GM18498 (cell line): ENCODE measurements at regions not wholly inside any gene's neighbourhood (a gene's known extent, or its start where the extent isn't known, plus 50 kb on each side); places are given as distances from the start of the nearest gene placed in this dataset.
"Not testable (repeated sequence)": the region's sequence is repeated elsewhere in the genome, so short reads cannot be mapped to it uniquely, and the experiment has no call there.

Source experiments
- ATAC-seq: cut with Tn5 transposase; IDR thresholded peaks from one replicate; pipeline ENCODE4 v1.9.1; 2021; ENCODE audit warnings: mild to moderate bottlenecking, moderate library complexity; ENCODE audit not compliant: unreplicated experiment

DNA sequence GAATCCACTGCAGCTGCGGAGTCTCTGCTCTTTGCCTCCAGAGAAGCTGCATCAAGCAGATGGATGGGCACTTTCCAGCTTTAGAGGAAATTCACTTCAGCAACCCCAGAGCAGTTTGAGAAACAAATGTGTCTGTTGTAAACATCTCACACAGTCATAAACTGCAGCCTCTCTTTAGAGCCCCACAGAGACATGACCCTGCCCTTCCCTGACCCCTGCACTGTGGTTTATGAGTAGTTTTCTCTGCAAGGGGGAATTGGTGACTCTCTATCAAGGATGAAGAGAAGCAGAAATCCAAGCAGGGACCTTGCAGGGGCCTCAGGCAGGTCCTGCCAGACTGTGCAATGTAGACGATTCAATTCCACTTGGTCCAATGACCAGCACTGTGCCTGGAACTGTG, 160.2 kb downstream of the SH2D4B start:
- ATAC-seq = no peak

DNA sequence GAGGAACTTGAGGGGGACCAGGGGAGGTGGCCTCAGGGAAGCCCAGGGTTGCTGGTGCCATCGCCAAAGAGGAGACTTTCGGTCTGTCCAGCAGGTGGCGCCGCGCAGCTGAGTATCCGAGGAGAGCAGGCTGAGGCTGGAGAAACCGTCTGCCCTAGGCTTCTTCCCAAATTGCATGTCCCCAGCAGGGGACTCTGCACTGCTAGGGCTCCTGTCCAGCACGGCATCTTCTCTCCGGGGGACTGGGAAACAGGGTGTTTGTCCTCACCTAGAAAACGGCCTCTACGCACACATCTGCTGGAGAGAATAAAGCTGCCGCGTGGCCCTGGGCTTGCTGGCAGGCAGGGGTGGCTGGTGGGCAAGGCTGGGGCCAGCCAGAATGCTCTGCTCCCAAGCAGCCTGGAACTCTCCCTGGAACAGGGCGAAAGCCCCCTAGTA, 161.9 kb downstream of the SH2D4B start:
- ATAC-seq = peak; percentile 92

DNA sequence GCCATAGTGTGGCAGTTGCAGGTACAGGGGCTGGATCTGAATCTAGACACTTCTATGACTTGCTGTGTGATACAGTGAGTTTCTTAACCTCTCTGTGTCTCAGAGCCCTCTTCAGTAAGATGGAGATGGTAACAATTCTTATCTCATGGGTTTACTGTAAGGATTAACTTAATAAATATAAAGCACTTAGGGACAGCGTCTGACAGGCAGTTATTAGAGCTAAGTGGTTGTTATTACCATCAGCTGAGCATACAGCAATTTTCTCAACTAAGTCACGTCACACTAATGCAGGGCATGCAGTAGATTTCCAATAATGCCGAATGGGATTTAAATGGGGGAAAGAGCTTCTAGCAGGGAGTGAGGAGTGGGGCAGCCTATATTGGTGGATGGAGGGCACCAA, 162.6 kb downstream of the SH2D4B start:
- no peak for ATAC-seq

- no peak for ATAC-seq
Measured at GRCh38 chr10:80700760-80701444, 163.2 kb downstream of the SH2D4B start.

DNA sequence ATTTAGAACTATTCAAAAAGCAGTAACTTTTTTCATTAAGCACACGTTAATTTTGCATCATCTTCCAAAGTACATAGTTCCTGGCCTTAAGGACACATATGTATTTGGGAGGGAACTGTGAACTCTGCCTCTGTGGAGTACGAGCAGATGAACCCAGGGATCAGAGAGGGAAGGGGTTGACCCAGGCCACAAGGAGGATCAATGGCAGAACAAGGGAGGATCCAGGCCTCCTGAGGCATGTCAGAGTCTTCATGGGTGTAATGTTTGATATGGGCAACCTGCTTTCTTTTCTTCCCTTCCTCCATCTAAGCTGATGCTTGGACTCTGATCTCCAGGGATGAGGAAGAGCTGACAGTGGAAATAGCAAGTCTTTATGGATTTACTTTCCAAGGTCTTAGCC, 164.0 kb downstream of the SH2D4B start:
- no peak for ATAC-seq

DNA sequence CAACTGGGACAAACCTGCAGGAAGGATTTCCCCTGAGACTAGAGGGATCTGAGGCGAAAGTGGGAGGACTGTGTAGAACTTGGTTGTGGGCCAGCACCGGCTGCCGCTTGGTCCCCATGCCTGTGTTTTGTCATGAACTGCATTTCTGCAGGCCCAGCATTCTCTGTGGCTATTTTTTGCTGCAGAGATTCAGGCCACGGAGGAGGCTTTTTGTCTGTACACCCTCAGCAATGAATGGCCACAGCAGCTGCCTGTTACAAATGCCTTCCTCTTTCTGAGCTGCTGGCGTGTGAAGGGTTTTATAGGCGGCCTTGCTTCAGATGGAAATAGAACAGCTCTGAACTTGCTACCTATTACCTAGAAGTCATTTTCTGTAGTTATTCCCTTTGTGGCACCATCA, 164.4 kb downstream of the SH2D4B start:
- no peak for ATAC-seq

GRCh38 chr10:80705899-80706298, 168.2 kb downstream of the SH2D4B start:
- no peak for ATAC-seq

- no peak for ATAC-seq
Measured at GRCh38 chr10:80708185-80708584, 170.5 kb downstream of the SH2D4B start.

GRCh38 chr10:80708808-80709207, 171.1 kb downstream of the SH2D4B start:
- ATAC-seq = no peak

DNA sequence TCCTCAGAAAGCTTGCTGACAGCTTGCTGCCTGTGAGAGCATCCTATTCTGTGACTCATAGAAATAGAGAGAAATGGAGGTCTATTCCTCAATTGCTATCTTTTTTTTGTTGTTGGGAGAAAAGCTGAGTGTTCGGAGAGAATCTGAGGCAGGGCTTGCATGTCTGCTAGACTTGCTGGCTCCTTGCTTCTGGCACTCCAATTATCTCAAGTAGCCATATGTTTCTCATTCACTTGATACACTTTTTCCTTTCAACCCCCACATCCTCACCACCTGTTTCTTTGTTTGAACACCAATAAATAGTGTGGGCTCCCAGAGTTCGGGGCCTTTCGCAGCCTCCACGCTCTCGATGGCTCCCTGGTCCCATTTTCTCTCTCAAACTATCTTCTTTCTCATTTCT, 172.2 kb downstream of the SH2D4B start:
- ATAC-seq = no peak

GRCh38 chr10:80713398-80713928, 175.8 kb downstream of the SH2D4B start:
- no peak for ATAC-seq

GRCh38 chr10:80714566-80714965, 176.9 kb downstream of the SH2D4B start:
- ATAC-seq = no peak

DNA sequence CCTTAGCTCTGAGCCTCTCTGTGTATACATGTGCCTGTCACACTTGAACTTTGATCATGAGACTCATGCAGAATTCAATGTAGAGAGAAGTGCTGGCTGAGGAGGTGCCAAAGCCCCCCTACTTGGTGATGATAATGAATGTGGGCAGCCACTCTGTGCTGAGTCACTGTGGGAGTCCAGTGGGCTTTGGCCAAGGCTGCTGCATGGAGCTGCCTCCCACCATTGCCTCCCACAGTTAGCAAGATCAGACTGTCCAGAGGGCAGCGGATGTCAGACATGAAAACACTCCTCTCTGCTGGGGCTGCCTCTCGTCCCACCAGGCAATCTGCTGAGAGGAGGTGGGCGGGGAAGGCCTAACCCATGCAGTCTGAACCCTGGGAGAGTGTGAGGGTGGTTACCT, 180.3 kb downstream of the SH2D4B start:
- no peak for ATAC-seq

- no peak for ATAC-seq
Measured at GRCh38 chr10:80719935-80720334, 182.2 kb downstream of the SH2D4B start.

- no peak for ATAC-seq
Measured at GRCh38 chr10:80720549-80720948, 182.8 kb downstream of the SH2D4B start.

GRCh38 chr10:80728354-80728753, 190.7 kb downstream of the SH2D4B start:
- not testable (repeated sequence) for ATAC-seq

DNA sequence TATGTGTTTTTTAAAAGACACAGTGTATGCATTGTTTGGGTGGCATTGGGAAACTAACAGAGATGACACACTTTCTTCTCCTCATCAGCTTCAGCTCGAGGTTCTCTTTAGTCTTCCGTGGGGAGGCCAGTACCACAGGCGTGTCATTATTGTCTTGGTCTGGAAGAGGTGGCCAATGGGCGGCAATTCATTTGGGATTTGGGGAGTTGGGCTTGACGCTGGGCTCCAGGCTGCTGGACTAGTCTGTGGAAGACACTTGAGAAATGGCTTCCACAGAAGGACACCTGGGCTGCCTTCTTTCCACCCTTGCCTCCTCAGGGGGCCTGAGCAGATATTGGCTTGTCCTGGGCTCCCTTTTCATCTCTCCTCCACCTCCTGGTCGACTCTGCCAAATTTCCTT, 192.2 kb downstream of the SH2D4B start:
- ATAC-seq = no peak

- no peak for ATAC-seq
Measured at GRCh38 chr10:80730522-80730921, 192.8 kb downstream of the SH2D4B start.

GRCh38 chr10:80734589-80734988, 196.9 kb downstream of the SH2D4B start:
- ATAC-seq = no peak

- ATAC-seq = no peak
Measured at GRCh38 chr10:80737209-80737608, 199.5 kb downstream of the SH2D4B start.

- ATAC-seq = no peak
Measured at GRCh38 chr10:80739328-80739727, 201.6 kb downstream of the SH2D4B start.

- no peak for ATAC-seq
Measured at GRCh38 chr10:80739963-80740715, 202.4 kb downstream of the SH2D4B start.
